Activated CD8-positive, alpha-beta memory T cell treated with anti-CD3 and anti-CD28 coated beads for 48 hours (primary cell): ENCODE measurements at regions not wholly inside any gene's neighbourhood (a gene's known extent, or its start where the extent isn't known, plus 50 kb on each side); places are given as distances from the start of the nearest gene placed in this dataset.
A peak's percentile ranks its signal among the peaks of the same experiment; 100 is the strongest.
"Not testable (repeated sequence)": the region's sequence is repeated elsewhere in the genome, so short reads cannot be mapped to it uniquely, and the experiment has no call there.

Experiments
- DNase-seq, 3 experiments: peaks; one replicate each; pipeline ENCODE4 v3.0.0-alpha.2; 2020; ENCODE audit warnings: low read depth in 2 of 3, low spot score in 2 of 3

GRCh38 chr14:28944605-28945004, 178.0 kb downstream of the FOXG1 start:
- no peak for DNase-seq

GRCh38 chr14:28946267-28946666, 179.7 kb downstream of the FOXG1 start:
- DNase-seq, result no peak

GRCh38 chr14:28949503-28949902, 182.9 kb downstream of the FOXG1 start:
- DNase-seq, result no peak

GRCh38 chr14:28952161-28952560, 185.6 kb downstream of the FOXG1 start:
- DNase-seq, result no peak

GRCh38 chr14:28952666-28953065, 186.1 kb downstream of the FOXG1 start:
- no peak for DNase-seq

- DNase-seq, result no peak
Observed at GRCh38 chr14:28953973-28954372, 187.4 kb downstream of the FOXG1 start.

GRCh38 chr14:28966416-28967233, 200.0 kb downstream of the FOXG1 start:
- no peak for DNase-seq

- DNase-seq, result no peak
Observed at GRCh38 chr14:28975084-28975483, 208.5 kb downstream of the FOXG1 start.

- DNase-seq, result no peak
Observed at GRCh38 chr14:28982228-28982627, 215.6 kb downstream of the FOXG1 start.

- no peak for DNase-seq
Observed at GRCh38 chr14:28983279-28983678, 216.7 kb downstream of the FOXG1 start.

GRCh38 chr14:28987516-28987915, 220.9 kb downstream of the FOXG1 start:
- no peak for DNase-seq

- not testable (repeated sequence) for DNase-seq
Observed at GRCh38 chr14:28997196-28997595, 230.6 kb downstream of the FOXG1 start.

- no peak for DNase-seq
Observed at GRCh38 chr14:28999656-29000055, 233.1 kb downstream of the FOXG1 start.

- DNase-seq, result no peak
Observed at GRCh38 chr14:29005647-29006046, 239.1 kb downstream of the FOXG1 start.

GRCh38 chr14:29007990-29008389, 241.4 kb downstream of the FOXG1 start:
- DNase-seq, result no peak

GRCh38 chr14:29016050-29016900, 249.7 kb downstream of the FOXG1 start:
- peak in 1 of 3 experiments; percentile 0 for DNase-seq

- not testable (repeated sequence) for DNase-seq
Observed at GRCh38 chr14:29023505-29023904, 256.9 kb downstream of the FOXG1 start.

GRCh38 chr14:29027441-29027840, 260.9 kb downstream of the FOXG1 start:
- not testable (repeated sequence) for DNase-seq

- DNase-seq, result not testable (repeated sequence)
Observed at GRCh38 chr14:29027941-29028705, 261.5 kb downstream of the FOXG1 start.

- DNase-seq, result no peak
Observed at GRCh38 chr14:29028973-29029582, 262.5 kb downstream of the FOXG1 start.

GRCh38 chr14:29030121-29030520, 263.5 kb downstream of the FOXG1 start:
- no peak for DNase-seq
